ENCODE measurements at regions not wholly inside any gene's neighbourhood (a gene's known extent, or its start where the extent isn't known, plus 50 kb on each side); places are given as distances from the start of the nearest gene placed in this dataset.

- no peak for TF ChIP-seq CHD7 (IDR thresholded peaks at IDR 0.05; ENCODE audit: insufficient replicate concordance, low read length)
- no peak for TF ChIP-seq CHD2 (IDR thresholded peaks at IDR 0.05; ENCODE audit: low read length)
- no peak for TF ChIP-seq NRF1 (IDR thresholded peaks at IDR 0.05; ENCODE audit: low read depth, low read length)
- no peak for TF ChIP-seq SRF (IDR thresholded peaks at IDR 0.05; ENCODE audit: low read depth, low read length)
- no peak for TF ChIP-seq TEAD4 (IDR thresholded peaks at IDR 0.05; ENCODE audit: low read depth, low read length)
- no peak for TF ChIP-seq SIN3A (conservative IDR thresholded peaks at IDR 0.05 in 1 of 2, IDR thresholded peaks at IDR 0.05 in 1 of 2; ENCODE audit: low read depth in 1 of 2, low read length in 2 of 2)
Measured at GRCh38 chr2:104321796-104322349, 532.0 kb upstream of the POU3F3 start (continued).

All from H1 (cell line).